WI38 (cell line): ENCODE measurements at regions not wholly inside any gene's neighbourhood (a gene's known extent, or its start where the extent isn't known, plus 50 kb on each side); places are given as distances from the start of the nearest gene placed in this dataset.

Source experiments
- H3K4me3 ChIP-seq: 2 replicates; pipeline ENCODE4 v1.5.1; 2011; ENCODE audit warnings: low read depth, mild to moderate bottlenecking, control low read depth, low read length
- CTCF ChIP-seq: IDR thresholded peaks from 2 replicates; pipeline ENCODE4 v1.5.1; 2012; ENCODE audit warnings: low read depth, mild to moderate bottlenecking, control low read depth, low read length

DNA sequence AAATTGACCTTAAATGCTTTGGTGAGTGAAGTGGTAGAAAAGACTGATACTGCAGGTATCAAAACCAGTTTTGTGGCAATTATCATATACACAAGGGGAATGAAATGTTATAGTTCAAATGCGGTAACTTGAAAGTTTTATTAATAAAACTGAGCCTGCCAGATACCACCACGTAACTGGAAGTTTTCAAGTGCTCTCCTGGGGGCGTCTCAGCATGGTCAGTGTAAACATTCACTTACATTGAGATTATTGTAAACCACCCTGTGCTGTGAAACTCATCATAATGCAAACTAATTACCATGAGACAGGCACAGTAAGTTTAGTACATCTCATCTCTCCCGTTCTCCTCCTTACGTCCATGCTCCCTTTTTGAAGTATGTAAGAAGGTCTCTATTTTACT, 280.7 kb upstream of the FAR2 start:
- H3K4me3 ChIP-seq, result no peak overlapping the region
- no peak for TF ChIP-seq CTCF

DNA sequence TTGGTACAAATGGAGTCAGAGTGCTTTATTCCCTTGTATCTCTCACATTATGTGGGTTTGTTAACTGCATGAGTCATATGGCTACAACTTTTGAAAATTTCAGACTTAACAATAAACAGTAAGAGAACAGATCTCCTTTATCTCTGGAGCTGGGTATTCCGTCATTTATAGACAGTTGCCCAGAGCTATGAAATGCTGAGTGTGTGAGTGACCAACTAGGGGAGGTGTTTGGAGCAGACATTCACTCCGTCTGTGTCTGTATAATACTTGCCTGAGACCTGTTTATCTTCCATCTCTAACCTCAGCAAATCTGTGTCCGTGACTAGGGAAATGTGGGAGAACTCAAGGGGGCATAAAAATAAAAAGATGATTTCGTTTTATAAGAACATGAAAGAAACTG, 279.9 kb upstream of the FAR2 start:
- no peak overlapping the region for H3K4me3 ChIP-seq
- TF ChIP-seq CTCF, result no peak

DNA sequence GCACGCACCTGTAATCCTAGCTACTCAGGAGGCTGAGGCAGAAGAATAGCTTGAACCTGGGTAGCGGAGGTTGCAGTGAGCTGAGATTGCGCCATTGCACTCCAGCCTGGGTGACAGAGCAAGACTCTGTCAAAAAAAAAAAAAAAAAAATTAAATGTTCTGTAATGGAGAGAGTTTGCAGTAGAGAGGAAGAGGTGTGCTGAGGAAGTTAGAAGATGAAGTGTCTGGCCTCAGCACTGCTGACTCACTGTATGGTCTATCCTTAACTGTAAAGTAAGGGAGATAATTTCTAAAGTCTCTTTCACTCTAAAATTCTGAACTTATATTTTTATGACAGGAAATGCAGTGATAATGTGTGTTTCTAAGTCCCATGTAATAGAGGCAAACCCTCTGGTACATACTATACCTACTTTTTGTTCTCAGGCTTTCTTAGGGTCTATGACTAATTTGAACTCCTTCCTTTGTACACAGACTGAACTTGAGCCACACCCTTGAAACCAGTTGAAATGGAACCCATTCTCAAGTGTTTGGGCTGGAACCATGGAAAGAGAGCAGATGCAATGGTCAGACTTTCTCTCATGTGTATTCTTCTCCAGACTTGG, 278.1 kb upstream of the FAR2 start:
- no peak overlapping the region for H3K4me3 ChIP-seq
- TF ChIP-seq CTCF, result no peak

- TF ChIP-seq CTCF, result peak; percentile 76
- no peak overlapping the region for H3K4me3 ChIP-seq
Observed at GRCh38 chr12:28872654-28873268, 276.3 kb upstream of the FAR2 start.

DNA sequence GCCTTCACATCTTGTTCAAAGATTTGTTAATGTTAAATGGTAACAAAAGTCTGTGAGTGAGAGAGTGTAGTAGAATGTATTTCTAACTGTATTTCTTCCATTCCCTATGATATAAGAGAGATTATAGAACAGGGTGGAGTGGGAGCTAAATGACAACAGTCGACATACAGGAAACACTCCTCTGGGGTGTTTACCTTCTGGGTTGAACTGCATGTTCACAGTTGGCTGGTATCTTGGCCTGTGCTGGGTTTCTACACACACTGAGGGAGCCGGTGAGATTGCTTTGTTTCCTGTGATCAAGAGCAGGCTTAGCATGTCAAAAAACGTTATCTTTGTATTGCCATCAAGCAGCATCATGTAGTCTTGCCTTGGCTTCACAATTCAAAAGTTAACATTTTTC, 274.3 kb upstream of the FAR2 start:
- TF ChIP-seq CTCF, result no peak
- no peak overlapping the region for H3K4me3 ChIP-seq

- H3K4me3 ChIP-seq, result no peak overlapping the region
- no peak for TF ChIP-seq CTCF
Observed at GRCh38 chr12:28876196-28876798, 272.8 kb upstream of the FAR2 start.

- TF ChIP-seq CTCF, result no peak
- no peak overlapping the region for H3K4me3 ChIP-seq
Observed at GRCh38 chr12:28877854-28878253, 271.2 kb upstream of the FAR2 start.
